ENCODE measurements at regions not wholly inside any gene's neighbourhood (a gene's known extent, or its start where the extent isn't known, plus 50 kb on each side); places are given as distances from the start of the nearest gene placed in this dataset.

DNA sequence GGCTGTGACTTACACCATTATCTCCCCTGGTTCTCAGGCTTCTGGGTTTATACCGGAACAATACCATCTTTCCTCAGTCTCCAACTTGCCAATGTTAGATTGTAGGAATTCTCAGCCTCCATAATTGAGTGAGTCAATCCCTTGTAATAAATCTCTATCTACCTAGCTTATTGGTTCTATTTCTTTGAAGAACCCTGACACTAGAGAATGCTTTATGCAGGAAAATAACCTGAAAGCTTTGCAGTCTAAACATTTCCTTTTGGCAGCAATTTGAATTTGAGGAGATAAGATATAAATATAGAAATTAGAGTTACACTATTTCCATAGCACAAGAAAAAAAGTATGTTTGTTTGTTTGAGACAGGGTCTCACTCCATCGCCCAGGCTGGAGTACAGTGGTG lies 278.1 kb upstream of the CDH18 start:
- DNase-seq: no peak

DNA sequence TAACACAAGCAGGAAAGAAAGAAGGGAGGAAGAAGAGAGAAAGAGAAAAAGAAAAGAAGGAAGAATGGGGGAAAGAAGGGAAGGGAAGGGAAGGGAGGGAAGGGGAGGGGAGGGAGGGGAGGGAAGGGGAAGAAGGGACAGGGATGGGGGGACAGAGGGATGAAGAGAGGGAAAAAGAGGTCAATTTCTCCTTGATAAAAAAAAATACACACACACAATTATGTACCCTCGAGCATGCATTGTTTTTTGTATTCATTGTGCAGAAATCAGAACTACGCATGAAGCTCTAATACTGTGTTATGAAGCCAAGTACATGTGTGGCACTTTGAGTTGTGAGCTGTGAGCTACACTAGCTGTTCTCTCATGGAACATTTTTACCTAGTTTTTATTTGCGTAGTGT lies 274.9 kb upstream of the CDH18 start:
- DNase-seq: no peak

DNA sequence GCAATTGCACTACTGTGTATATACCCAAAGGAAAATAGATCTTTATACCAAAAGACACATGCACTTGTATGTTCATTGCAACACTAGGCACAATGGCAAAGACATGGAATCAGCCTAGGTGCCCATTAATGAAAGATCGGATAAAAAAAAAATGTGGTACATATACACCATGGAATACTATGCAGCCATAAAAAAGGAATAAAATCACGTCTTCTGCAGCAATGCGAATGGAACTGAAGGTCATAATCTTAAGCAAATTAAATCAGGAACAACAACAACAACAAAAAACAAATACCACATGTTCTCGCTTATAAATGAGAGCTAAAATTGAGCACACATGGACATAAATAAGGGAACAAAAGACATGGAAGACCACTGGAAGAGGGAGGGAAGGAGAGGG lies 266.7 kb upstream of the CDH18 start:
- no peak for DNase-seq

DNA sequence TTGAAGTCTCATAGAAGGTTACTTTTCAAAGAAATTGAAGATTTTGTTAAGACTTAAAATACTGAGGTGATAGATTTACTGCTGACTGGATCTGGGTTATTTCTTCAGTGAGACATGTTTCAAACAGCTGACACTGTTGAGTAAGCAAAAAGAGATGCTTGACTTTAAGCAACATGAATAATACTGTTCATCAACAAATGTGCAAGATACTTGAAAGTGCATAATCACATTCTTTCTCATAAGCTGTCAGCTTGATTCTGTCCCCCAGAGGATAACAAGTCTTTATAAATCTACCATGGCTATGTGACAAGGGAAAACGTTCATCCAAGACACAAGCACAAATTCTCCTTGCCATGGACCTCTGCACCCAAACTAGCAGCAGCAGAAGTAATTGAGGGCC lies 260.1 kb upstream of the CDH18 start:
- peak in 1 of 2 experiments; percentile 50 for DNase-seq

DNA sequence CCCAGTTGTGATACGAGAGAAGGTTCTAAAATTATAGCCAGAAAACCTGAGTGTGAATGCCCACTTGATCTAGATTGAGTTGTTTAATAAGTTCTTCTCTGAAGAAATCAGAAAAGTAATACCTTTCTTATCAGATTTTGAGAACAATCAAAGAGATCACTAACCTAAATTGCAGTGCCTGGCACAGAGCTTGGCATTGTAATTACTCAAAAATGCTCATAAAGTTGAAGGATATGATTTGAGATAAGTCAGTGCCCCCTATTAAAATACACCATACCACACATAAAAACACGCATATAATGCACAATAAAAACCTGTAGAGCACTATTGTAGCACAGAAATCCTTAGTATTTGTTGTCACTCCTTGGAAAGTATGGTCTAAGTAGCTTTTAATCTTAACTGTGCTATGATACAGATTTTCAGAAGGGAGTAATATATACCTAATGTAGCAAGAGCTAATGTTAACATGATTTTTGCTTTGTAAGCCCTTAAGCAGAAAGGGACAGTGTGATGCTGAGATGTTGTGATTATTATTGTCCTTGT lies 257.5 kb upstream of the CDH18 start:
- no peak for DNase-seq

DNA sequence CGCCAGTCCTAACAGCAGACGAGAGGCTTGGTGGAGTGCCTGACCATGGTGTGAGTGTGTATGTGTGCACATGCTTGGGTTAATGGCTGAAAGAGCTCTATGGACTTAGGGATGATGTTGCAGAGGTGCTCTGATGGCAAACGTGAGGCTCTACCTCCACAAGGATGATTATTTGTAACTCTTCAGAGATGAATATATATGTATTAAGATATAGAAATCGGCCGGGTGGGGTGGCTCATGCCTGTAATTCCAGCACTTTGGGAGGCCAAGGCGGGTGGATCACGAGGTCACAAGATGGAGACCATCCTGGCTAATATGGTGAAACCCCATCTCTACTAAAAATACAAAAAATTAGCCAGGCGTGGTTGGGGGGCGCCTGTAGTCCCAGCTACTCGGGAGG lies 253.4 kb upstream of the CDH18 start:
- DNase-seq: no peak

DNA sequence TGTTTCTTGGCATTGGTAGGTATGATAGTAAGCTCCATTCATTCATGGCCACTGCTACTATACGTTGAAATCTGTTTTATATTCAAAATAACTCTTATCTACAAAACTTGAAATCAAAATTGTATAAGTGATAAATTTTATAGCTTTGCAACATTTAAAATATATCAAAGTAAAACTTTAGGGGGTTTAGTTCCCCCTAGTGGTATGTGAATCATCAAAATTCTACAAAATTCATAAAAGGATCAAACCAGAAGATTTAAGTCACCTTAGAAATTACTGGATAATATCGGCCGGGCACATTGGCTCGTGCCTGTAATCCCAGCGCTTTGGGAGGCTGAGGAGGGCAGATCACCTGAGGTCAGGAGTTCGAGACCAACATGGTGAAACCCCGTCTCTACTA lies 243.0 kb upstream of the CDH18 start:
- DNase-seq: peak in 1 of 2 experiments; percentile 28

DNA sequence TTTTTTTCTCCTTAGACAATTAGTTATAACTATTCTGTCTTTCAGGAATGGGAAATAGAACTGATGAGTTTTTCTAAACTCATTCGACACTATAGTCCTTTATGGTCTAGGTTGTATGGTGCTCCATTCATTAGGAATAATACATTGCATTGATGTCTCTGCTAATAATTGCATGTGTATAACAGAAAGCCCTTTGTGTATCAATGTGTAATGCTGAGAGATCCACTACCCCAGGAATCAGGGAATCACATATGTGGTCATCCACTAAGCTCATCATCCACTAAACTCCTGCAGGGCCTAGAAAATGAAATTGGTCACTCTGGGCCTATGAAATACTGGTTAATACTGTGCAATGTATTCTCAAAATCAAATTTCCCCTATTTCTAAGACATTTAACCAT lies 242.0 kb upstream of the CDH18 start:
- DNase-seq: no peak

DNA sequence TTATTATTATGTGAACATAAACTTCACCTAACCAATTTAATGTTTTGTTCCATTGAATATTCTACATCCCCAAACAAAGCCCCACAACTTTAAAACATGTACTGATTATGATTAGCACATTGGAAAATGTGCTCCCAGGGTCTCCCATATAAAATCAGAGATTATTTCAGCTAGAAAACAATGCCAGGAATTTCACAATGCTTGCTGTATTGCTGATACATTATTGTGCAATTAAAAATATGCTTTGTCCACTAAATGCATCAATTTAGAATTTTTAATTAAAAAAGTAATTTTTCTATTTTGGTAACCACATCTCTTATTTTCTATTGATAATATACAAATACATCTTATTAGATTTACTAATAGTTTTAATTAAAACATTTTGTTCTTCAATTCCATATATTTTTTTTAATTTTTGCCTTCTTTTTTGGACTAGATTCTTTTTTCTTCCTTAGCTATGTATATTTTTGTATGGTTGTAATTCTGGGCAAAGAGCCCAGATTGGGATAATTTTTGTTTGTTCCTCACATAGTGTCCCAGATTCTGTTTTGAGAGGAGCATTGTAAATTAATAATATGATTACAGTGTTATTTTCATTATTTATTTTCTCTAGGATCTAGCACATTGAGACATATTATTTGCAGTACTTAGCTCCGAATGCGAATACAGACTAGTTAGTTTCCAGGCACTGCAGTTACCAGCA lies 241.5 kb upstream of the CDH18 start:
- no peak for DNase-seq

DNA sequence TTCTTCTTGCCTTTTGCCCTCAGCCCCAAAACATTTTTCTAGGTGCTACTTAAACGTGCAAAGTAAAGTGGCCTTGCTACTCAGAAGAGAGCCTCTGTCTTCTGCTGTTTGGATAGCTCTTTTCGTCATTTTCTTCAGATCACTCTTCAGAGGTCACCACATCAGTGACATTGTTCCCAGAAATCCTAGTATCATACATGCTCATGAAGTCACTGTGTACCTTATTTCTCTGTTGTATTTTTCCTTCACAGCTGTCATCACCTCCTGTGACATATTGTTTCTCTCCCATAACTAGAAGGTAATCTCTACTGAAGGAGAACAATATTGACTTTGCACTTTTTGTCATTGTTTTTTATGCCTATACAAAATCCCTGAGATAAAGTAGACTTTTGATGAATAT lies 237.0 kb upstream of the CDH18 start:
- no peak for DNase-seq

DNA sequence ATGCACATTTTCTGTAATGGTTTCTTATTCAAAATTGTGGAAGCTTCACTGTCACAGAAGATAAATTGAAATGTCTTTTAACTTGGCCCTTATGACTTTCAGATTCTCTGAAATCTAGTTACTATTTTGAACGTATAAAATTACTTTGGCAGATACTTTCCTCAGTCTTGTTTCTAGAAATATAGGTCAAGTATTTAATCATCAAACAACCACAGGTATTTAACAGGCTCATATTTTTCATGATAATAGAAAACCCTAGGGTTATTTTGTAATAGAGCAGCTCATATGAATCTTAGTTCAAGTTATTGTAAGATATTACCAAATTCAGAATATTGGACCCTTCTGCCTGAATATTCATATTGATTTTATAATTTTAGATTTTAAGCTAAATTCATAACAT lies 236.0 kb upstream of the CDH18 start:
- DNase-seq: no peak

DNA sequence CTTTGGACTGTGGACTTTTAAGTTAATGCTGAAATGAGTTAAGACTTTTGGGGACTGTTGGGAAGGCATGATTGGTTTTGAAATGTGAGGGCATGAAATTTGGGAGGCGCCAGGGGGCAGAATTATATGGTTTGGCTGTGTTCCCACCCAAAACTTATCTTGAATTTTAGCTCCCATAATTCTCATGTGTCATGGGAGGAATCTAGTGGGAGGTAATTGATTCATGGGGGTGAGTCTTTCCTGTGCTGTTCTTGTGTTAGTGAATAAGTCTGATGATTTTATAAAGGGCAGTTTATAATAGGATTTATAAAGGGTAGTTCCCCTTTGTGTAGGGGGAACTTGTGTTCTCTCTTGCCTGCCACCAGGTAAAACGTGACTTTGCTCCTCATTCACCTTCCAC lies 235.5 kb upstream of the CDH18 start:
- no peak for DNase-seq

DNA sequence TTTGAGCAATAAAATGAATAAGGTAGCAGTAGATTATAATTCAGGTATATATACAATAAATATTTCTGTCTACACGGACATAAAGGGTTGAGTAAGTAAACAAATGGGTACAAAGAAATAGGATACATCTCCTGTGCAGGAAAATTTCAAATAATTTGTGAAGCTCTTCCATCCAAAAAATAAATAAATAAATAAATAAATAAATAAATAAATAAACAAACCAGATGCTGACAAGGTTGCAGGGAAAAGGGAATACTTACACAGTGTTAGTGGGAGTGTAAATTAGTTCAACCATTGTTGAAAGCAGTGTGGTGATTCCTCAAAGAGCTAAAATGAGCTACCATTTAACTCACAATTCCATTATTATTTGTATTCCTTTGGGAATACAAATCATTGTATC lies 227.3 kb upstream of the CDH18 start:
- DNase-seq: no peak

DNA sequence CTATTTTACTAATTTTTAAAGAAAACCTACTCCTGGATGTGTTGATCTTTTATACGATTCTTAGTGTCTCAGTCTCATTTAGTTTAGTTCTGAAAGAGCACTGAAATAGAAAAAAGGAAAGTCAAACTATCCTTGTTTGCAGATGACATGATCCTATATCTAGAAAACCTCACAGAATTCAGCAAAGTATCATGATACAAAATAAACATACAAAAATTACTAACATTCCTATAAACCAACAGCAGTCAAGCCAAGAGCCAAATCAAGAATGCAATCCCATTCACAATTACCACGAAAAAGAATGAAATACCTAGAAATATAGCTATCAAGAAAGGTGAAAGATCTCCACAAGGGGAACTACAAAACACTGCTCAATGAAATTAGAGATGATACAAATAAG lies 225.8 kb upstream of the CDH18 start:
- DNase-seq: no peak

DNA sequence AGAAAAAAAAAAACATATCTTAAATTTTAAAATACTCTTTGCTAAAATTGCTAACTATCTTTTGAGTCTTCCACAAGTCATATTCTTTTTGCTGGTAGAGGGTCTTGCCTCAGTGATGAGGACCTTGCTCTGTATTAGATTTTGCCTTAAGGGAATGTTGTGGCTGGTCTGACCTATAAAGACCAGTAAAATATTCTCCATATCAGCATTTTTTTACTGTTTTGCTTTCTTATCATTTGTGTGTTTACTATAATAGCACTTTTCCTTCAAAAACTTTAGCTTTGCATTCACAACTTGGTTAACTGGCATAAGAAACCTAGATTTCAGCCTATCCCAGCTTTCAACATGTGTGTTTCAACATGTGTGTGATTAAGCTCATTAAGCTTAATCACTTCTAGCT lies 224.7 kb upstream of the CDH18 start:
- no peak for DNase-seq

DNA sequence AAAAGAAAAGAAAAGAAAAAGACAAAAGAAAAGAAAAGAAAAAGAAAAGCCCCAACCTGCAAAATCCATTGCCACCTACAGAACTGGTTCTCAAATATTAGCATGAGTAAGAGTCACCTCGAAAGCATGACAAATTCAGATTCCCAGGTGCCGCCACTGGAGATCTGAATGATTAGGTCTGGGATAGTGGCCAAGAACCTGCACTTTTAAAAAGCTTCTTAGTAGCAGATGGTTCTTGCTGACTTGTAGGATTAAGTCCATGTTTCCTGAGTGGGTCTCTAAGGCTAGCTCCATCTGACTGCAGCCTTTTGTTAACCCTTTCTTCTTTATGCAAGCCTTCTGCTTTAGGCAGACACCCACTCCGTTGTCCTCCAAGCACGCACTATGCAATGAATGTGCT lies 178.5 kb upstream of the CDH18 start:
- peak; percentile 95 to 99 for DNase-seq

DNA sequence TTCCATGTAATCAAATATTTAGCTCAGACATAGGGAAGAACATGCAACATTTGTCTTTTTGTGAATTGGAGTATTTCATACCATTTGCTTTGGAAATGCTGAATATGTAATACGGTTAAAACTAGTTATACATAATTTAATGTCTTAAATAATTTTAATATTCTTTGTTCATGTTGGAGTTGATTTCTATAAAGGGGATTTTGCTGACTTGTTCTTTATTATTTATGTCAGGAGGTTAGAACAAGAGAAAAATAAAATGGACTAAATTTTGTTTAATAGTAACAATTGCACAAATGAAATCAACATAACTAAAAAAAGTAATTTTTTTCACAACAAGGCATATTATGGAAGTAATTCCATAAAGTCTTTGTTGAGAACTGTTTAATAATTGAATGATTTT lies 170.0 kb upstream of the CDH18 start:
- no peak for DNase-seq

DNA sequence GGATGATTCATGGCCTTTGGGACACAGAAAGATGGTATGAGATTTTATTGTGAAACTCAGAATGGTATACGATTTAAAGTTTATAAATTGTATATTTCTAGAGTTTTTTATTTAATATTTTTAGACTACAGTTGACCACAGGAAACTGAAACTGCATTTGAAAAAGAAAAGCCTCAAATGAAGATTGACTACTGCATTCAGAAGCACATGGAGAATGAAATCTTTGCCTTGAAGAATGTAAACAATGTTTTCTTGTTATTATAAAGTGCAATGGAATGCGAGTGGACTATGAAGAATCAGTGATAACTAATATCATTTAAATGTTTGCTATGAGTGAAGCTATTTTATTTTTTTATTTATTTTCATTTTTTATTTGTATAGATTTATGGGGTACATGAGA lies 169.1 kb upstream of the CDH18 start:
- no peak for DNase-seq

DNA sequence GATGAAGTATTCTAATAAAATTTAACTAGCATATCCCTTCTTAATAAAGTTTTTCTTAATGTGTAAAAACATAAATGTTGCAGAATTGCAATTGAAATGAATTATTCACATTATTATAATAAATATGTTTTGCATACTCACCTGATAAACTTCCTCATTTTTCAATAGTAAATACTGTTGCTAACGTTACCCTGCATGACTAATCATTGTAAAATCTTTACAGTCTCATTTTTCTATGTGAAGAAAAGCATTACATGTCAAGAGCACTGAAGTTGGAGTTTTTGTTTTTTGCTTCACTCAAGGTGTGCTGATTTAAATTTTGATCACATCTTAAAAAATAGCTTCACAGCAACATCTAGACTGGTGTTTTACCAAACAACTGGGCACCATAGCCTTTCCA lies 157.2 kb upstream of the CDH18 start:
- DNase-seq: no peak

DNA sequence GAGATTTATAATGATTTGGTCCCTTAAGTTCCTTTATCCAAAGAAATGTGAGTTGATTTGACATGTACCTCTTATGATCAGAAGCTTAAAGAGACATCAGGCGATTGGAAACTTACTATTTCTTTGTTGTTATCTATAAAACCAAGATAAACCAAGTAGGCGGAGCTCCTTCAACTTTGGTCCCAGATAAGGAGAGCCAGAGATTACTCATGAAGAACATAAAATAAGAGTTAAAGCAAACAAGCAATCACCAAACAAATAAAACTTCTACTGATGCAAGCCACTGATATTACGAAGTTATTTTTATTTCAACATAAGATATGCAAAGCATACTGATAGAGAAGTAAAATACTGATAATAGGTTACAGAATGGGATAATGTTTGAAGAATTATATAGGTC lies 141.5 kb upstream of the CDH18 start:
- no peak for DNase-seq

DNA sequence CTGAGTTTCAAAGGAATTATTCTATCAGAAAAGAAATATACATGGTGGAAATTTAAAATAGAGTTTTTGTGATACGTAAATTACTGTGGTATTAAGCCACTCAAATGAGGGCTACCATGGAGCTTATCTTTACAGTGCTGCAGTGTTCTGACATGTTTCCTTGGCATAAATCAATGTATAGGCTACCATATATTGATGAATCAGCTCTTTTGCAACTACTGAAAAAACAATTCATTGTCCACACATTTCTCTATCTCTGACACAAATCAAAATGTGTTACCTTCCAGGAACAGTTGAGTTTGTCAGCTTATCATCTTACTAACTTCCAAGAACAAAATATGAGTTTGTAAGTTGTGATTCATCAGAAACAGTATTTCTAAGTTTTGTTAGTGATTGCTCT lies 140.3 kb upstream of the CDH18 start:
- DNase-seq: no peak

DNA sequence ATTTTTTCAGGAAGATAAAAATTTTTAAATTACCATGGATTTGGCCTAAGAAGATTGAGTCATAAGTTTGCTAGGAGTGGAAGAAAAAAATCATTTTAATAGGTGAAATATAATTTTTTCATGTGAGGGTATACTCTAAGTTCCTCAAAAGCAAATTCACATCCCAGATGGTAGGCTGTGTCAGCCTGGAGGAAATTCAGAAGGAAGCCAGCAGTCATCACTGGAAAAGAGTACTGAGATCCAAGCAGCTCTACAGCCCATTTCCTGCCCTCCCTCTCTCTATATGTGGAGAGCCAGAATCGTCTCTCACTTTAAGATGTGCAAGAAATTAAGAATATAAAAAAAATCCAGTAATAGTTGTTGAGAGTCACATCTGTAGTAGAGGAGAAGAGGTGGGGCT lies 126.5 kb upstream of the CDH18 start:
- DNase-seq: no peak

DNA sequence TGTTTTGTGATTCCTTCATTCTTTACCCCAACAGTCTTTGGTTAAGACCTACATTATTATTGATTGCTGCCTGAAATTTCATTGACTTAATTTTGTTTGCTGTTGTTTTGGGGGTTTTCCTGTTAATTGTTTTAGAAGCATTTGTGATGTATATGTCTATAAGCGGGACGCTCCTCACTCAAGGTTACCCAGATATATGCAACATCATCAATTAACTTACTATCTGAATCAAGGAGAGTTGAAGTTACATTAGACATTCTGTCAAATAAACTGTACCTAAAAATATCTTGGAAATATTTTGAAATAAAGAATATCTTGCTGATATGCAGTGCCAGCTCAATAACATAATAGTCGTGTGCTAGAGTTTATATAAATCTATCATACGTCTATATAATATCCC lies 125.9 kb upstream of the CDH18 start:
- no peak for DNase-seq

DNA sequence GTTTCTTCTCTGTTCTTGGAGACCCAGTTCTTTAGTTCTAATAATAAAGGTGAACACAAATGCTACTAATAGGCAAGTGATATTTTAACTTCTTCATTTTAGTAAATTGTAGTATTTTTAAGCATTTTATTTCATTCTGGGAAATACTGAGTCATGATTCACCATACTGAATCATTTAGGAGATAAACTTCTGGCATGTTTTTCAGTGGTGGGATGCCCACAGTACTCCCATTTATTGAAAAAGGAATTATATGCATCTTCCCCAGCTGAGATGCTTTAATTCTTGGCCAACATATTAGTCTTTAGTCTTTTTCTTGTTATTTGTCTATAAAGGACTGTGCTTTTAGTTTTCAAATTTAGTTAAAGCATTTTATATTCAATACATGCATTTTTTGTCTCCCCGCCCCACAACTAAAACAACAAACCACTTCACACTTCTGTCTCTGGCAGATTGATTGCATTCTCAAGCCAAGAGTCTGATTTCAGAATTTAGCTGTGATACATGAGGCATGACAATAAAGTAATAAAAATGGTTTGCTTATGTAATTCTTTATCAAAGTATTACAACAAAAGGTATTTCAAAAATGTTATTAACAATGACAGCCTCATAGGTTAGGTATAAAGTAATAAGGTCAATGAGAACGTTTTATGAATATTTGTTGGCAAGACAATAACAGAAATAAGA lies 125.2 kb upstream of the CDH18 start:
- DNase-seq: no peak

DNA sequence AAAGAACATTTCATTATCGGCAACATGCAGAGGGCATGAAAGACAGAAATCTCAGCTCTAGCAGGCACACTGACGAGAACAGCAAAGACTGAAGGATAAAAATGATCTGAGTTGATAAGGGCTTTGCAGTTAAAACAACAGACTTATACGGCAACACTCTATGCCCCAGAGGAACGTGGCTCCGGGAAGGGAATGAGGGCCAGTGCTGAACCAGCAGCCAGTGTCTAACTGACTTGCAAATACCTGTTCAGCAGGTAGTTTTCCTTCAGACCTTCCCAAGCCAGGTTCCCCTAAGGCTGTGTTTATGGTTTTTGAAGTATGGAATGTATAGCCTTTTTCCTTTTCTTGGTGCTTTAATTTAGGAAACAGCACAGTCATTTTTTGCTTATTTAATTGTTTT lies 121.3 kb upstream of the CDH18 start:
- no peak for DNase-seq

All from NCI-H524 (cell line).